HL-60/S4 treated with retinoic acid at 250 ng/mL for 4 days and 3 days (cell line): ENCODE measurements at regions not wholly inside any gene's neighbourhood (a gene's known extent, or its start where the extent isn't known, plus 50 kb on each side); places are given as distances from the start of the nearest gene placed in this dataset.

Experiments
- in situ Hi-C: fragments of 300-500 bp; cut with MboI; formaldehyde crosslinking; loops from 2 replicates; pipeline ENCODE4 v1.7.0; 2022; ENCODE audit warnings: low sequenced_read_pairs

DNA sequence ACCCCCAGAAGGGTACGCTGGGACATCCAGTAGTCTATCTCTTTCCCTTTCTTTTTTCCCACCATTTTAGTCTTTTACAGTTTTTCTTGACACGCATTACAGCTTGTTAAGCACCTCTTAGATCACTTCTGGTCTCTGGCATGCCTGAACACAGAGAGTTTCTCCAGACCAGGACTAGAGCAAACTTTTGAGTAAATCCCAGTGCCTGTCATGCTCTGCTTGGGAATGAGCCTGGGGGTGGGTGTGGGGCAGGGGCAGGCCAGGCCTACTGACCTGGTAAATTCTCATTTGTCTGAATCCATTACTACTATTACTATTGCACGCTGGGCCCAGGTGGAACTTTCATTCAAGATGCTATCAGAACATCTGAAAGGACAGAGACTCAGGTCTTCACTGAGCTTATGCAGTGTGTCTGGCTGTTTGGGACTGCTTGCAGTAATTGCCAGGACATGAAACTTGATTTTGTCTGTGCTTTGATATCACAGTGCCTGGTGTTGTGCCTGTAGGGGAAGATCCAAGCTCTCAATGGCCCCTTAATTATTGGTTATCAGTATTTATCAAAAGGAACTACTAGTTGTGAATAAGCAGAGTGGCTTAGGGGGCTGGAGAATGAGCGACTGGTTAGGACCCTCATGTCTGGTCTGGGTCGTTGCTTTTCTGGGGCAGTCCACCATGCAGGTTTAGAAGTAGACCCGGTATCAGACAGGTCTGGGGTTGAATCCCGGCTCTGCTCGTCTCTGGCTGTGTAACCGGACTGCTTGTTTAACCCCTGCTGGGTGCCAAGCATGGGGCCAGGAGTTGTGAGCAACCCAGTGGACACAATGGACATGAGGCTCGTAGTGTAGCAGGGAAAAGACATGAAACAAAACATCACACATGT lies 196.1 kb upstream of the TLE3 start:
- in situ Hi-C loops, result no loop called here

DNA sequence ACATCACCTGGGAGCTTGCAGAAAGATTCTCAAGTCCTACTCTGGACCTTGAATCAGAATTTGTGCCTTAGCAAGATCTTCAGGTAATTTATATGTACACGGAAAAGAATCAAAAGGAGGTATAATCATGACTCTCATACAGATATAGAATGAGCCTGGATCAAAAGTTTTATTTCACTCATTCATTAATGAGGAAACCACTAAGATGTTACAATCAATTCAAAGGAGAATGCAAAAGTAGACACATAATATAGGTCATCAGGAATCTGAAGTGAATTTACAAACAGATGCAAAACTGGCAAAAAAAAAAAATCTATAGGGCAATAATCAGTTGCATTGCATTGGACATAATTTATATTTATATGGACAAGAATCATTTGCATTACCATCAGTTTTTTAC lies 195.4 kb upstream of the TLE3 start:
- in situ Hi-C loops, result no loop called here

DNA sequence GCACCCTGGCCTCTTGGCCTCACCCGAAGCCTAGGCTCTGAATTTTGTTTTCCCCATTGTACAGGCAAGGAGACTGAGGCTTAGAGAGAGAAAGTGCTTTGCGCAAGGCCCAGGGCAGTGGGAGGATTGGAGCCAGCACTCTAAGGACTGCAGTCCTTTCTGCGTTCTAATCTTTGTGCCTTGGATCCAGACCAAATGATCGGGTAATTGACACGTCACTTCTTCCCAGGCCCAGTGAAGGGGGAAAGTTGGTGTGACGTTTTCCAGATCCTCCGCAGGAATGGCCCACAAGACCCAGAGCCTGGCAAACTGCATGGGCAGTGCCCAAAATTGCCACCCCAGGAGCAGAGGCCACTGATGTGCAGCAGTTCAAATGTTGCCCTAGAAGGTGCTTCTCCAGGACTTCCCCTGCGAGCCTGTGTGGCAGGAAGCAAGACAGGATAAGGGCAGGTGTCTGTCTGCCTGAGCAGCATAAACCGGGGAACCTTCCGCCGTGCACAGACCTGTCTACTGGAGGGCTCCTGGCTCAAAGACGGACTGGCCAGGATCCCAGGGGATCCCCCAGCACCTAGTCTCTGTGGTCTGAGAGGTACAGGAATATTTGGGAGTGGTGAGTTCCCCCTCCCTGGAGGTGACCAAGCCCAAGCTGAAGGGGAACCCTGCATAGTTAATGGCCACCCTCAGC lies 194.5 kb upstream of the TLE3 start:
- in situ Hi-C loops, result no loop called here

DNA sequence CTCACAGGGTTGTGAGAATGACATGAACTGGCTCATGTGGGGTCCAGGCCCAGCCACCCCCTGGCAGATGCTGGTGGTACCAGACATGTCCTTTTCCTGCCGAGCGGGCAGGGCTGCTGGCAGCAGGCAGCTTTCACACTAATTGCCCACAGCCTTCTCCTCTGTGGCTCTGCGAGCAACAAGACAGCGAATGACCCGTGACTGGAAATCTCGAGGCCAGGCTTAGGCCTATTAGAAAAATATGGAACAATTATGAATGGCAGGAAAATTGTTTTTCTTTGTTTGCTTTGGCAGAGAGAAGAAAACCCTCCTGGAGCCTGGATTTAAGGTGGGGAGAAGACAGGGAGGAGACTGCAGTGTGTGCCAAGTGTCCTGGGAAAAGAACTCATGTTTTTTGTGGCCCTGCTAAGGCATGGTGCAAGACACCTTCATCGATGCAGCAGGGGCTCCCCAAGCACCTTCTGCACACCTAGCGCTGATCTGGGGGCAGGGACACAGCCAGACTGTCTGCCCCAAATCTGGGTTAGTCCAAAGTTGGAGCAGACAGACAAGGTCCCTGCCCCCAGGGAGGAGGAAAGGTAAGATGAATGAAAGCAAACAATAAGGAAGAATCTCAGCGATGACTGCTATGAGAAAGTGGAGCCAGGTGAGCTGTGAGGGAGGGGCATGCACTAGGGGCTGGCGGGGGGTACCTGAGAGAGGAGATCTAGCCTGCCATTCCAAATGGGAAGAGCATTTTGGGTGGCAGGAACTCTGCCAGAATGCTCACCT lies 193.8 kb upstream of the TLE3 start:
- in situ Hi-C loops, result no loop called here

DNA sequence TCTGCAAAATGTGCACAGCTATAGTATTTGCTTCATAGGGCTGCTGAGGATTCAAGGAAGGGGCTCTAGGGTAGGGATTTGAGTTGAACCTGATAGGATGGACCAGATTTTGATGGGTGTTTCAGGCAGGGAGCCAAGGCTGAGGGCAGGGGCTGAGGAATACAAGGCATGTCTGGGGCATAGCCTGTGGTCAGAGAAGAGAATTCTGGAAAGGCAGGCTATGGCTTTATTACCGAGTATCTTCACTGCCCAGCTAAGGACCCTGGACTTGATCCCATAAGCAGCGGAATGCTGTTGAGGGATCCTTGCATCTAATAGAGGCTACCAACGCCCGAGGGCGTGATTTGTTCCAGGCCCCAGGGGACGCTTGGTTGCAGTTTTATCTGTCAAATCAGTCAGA lies 193.0 kb upstream of the TLE3 start:
- in situ Hi-C loops, result no loop called here

DNA sequence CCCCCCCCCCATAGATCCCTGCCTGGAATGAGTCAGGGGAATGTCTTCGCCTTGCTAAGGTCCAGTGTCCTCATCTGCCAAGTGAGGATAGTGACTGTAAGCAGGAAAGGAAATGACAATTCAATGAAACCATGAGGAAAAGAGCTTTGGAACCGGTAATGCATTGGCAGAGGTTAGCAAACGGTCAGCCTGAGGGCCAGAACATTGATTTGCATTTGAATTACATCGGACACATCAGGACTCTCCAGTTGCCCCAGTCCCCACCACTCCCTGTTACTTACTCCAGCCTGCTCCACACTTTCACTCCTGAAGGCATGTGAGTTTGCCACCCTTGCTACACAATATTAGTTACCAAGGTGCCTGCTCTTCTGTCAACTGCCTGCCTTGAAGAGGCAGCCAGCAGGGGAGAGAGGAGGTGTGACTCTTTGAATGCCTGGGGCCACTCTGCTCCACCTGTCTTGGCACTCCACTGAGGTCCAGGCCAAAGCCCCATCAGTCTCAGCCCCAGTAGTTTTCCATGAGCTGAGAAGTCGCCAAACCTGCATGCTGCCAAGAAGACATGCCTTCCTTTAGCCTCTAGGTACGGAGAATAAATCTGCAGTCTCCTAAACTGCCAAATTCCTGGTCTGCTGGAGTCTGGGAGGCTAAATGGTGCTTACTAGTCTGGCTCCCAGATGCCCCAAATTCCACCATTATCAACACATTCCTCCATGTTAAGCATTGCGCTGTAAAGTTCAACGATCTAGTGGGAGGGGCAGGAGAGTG lies 191.7 kb upstream of the TLE3 start:
- in situ Hi-C loops, result no loop called here

DNA sequence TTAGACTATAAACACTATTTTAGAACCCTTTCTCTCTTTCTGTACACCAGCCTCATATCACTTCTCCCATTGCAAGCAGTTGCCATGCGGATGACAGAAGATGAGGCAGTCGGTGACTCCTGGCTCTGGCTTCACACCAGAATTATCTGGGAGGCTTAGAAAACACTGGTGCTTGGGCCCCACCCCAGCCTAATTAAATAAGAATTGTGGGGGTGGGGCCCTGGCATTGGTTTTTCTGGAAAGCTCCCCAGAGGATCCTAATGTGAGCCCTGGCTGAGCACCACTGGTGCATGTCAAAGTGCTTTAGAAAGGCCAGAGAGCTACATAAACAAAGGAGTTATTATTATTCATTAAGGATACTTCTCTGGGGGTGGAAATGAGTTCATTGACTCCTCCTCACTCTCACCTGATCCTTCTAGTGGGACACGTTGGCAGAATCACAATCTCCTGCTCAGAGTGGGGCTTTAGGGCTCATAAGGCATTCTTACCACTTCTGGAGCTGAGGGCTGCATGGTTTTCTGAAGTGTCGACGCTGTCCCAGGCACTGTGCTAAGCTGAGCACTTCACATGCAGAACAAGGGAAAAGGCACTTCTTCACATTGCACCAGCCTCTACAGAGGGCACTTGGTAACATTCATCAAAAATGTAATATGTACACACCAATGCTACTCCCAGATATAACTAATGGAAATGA lies 188.5 kb upstream of the TLE3 start:
- in situ Hi-C loops, result no loop called here

DNA sequence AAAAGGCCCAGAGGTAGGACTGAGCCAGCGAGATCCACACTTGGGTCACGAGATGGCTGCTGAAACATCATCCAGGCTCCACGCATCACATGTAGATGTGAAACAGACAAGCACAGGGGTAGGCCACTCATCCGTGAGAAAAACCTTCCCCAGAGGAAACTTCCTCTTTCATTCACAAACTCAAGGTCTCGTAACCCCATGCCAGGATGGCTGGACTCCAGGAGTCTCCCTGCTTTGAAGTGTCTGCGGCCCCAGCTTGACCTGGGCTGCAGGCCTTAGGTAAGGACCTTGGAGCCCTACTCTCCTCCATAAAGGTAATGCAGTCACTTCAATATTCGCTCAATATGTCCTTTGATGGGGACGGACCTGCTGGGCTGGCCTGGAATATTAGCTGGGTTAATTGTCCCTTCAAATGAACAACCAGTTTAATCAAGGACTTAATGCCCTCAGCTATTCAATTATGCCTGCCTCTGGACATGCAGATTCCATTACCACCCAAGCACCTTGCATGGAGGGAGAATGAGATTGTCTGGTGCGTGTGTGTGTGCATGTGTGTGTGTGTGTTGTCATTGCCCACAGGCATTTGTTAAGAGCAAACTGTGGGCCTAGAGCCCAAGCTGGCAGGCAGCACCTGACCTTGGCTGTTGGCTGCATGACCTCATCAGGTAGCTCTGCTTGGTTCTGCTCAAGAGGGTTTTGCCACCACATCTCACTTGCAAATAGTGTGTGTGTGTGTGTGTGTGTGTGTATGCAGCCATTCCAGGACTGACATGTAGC lies 186.9 kb upstream of the TLE3 start:
- in situ Hi-C loops, result no loop called here

DNA sequence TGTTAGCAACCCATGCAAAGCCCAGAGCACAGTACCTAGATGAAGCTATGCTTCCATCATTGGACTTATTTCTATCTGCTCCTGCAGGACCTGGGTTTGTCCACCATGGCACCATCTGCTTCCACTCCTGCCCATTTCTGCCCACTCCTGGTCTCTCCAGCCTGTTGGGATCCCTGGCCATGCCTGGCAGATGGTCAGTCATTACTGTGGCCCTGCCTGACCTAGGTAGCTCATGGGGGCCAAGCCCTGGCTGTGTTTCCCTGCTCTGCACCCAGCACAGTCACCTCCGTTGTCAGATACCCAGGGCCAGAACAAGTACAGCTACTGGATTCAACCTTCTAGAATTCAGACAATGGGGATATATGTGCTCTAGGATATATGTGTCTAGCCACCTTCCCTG lies 185.8 kb upstream of the TLE3 start:
- in situ Hi-C loops, result no loop called here

DNA sequence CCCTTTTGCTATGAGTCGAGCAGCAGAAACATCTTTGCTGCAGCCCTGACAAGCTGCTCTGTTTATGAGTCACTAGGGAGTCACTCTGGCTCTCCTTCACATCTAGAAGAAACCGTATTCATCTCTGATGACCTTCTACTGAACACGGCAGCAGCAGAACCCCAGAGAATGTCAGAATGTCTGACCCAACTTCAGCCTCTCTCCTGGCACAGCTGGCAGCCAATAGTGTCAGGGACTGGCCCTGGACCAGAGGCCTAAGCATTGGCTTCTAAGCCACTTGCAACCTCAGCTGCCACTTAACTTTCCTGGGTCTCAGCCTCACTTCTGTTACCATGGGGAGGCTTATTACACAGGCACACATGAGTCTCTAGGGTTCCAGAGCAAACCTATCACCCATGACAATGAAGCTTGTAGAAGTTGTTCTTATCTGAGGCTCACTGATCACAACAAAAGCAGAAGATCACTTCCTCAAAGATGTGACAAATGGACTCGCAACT lies 184.1 kb upstream of the TLE3 start:
- in situ Hi-C loops, result no loop called here

DNA sequence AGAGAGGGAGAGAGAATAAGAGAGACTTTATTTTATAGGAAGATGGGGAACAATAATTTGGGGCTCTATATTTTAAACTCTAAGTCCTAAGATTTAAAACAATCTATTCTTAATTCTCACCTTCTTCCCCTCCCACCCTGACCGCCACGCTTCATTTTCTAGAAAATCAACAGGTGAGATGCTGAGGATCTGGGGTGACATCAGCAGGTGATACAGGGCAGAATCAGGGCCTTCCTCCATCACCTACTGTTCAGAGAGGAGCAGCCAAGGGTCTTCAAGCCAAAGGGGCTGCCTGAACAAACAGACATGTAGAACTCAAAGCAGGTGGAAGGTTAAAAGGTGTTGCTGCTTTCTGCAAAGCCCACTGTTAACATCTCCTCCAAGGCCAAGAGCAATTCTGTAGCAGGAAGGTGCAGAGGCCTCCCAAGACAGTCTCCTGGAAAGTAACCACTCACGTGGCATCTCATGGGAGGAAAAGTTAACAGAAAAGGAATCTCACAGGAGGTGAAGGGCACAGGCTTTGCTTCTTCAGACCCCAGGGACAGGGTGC lies 183.6 kb upstream of the TLE3 start:
- in situ Hi-C loops, result no loop called here

DNA sequence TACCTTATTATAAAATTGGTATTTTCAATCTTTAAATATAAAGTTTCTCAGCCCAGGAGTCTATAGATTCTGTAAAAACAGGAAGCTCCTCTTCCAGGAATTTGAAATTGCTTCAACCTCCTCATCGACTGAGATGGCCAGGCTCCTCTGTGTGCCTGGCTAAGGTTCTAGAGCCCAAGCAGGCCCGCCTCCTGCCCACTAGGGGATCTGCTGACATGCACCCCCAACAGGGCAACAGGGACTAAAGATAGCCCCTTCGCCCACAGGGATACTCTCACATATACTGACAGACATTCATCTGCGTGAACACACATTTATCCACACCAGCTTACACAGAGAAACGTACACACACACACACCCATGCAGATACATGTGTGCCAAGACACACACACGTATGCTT lies 183.1 kb upstream of the TLE3 start:
- in situ Hi-C loops, result no loop called here

DNA sequence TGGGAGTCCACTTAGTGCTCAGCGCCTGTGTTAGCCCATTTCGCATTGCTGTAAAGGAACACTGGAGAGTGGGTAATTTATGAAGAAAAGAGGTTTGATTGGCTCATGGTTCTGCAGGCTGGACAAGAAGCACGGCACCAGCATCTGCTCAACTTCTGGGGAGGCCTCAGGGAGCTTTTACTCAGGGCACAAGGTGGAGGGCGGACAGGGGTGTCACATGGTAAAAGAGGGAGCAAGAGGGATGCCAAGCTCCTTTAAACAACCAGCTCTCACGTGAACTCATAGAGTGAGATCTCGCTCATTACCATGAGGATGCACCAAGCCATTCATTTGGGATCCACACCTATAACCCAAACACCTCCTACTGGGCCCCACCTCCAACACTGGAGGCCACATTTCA lies 181.4 kb upstream of the TLE3 start:
- in situ Hi-C loops, result no loop called here

DNA sequence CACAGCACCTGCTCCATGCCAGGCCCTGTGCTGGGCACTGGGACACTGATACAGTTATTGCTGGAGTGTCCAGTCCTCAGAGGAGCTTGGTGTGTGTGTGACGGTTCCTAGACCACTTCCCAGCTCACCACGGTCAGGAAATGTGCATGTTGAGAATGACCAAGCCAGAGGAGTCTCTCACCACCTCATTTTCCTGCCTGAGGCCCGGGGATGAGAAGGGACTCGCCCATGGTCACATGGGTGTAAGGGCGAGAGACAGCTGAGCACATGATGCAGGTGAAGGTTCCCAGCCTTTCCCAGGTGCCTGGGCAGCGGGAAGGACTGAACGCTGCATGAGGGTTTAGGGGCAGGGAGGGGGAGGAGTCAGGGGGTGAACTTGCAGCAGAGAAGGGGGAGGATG lies 180.9 kb upstream of the TLE3 start:
- in situ Hi-C loops, result no loop called here

DNA sequence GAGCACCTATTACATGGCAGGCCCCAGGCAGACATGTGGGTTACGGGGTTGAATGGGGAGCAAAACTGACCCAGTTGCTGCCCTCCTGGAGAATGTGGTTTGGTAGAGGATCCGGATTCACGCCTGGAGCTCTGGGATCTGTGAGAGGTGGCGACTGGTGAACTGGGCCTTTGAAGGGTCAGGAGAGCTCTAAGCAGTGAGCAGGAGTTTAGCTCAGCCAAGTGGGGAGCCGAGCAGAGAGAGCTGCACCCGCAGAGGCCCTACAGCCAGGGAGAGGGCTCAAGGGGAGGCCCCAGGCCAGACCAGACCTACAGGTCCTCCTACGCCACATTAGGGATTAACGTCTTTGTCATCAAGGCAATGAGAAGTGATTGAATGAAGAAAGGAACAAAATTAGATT lies 179.8 kb upstream of the TLE3 start:
- in situ Hi-C loops, result no loop called here

DNA sequence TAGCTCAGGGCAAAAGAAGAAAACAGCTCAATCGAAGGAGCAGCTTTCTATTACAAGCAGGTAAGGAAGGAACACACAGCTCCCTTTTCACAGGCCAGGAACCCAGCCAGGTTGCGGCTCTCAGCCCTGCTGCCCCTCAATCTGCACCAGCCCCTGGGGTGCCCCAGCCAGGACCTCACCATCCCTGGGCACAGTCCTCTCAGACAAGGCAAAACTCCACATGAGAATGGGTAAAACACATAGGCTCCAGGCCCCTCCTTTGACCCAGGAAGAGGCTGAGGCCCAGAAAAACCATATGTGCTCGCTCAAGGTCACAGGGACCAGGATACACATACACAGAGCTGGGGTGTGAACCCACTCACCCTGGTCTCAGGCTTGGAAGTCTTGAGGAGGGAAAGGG lies 178.7 kb upstream of the TLE3 start:
- in situ Hi-C loops, result no loop called here

DNA sequence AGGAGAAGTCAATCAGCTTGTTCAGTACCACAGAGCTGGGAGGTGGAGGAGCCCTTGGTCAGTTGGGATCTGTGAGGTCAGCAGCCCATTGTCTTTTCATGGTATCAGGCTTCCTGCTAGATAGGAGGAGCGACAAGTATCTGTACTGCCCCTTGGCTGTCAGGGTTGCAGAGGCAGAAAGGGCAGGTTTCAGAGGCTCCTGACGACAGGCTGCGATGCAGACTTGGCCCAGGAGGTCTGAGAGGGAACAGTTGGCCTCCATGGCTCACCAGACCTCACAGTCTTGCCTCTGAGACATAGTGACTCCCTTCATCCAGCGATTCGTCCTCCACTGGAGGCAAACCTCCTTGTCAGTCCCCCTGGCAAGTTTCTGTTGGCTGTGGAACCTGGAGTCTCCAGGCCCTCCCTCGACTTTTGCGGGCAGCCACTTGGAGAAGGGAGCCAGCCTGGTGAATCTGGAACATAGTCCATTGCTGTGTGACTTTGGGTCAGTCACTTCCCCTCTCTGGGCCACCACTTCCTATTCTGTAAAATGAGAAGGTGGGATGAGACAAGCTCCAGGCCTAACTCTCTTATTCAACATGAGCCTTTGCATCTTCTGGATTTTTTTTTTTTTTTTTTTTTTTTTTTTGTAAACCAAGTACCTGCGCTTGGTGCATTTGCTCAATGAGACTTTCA lies 177.9 kb upstream of the TLE3 start:
- in situ Hi-C loops, result no loop called here

DNA sequence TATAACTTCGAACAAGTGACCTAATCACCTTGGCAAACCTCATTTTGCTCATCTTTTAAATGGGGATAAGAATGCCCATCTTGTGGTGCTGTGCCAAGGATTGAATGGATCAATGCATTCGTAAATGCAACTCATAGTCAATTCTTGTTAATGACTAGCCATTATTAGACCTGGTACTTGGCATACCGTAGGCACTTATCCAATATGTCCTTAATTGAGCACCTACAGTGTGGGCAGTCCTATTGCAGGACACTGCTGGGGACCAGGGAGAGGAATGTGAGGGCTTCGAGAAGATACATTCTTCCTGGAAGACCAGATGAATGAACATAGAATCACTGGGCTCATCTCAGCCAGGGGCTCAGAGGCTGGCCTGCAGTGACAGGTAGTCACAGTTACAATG lies 177.2 kb upstream of the TLE3 start:
- in situ Hi-C loops, result no loop called here
